HCT116 (cell line): ENCODE measurements at regions not wholly inside any gene's neighbourhood (a gene's known extent, or its start where the extent isn't known, plus 50 kb on each side); places are given as distances from the start of the nearest gene placed in this dataset.

Experiments
- ATAC-seq: fragments of 200-7000 bp; cut with Tn5 transposase; 2 replicates; pipeline ENCODE4 v1.9.1; 2020; ENCODE audit warnings: mild to moderate bottlenecking, moderate library complexity
- BruUV-seq: library from RNA; stranded (reverse); fragments of 400-500 nt; replicated peaks from 2 replicates; lab custom pipeline; 2021; lab: Mats Ljungman, UMichigan
- CTCF ChIA-PET: fragments of 300-600 bp; sonication (Branson Sonifier 250); formaldehyde crosslinking; loops from one replicate; lab custom pipeline; 2021; ENCODE audit warnings: antibody characterized with exemption; lab: Charles Lee
- POLR2A ChIA-PET: fragments of 300-600, 350-600 bp; sonication (Branson Sonifier 250); formaldehyde crosslinking; loops from one replicate; lab custom pipeline; 2021; ENCODE audit warnings: antibody characterized with exemption; lab: Charles Lee
- RAD21 ChIA-PET, 2 experiments: fragments of 300-600 bp; sonication (Branson Sonifier 250); formaldehyde crosslinking; loops; one replicate each; lab custom pipeline; 2023; ENCODE audit warnings: low total read pairs in 2 of 2; ENCODE audit not compliant: uncharacterized antibody in 2 of 2, unreplicated experiment in 2 of 2, low non-redundant PET in 1 of 2; lab: Charles Lee
- DNase-seq: peaks from one replicate; pipeline ENCODE4 v3.0.0-alpha.2; 2010; ENCODE audit warnings: low read depth, low spot score
- H2AFZ ChIP-seq: fragments of 200-600 bp; shearing (Covaris generic), sonication (generic); 2 replicates; pipeline ENCODE4 v1.6.1; 2017; ENCODE audit warnings: low read depth, mixed run types, mixed read lengths, antibody characterized with exemption, low read length; ENCODE audit not compliant: poor library complexity, severe bottlenecking
- H3K27ac ChIP-seq: 2 replicates; pipeline ENCODE4 v1.5.1; 2012; ENCODE audit warnings: low read depth, low read length
- H3K27me3 ChIP-seq: fragments of 200-600 bp; sonication (generic); 2 replicates; pipeline ENCODE4 v1.6.1; 2016; ENCODE audit warnings: mixed run types, low read length, mixed read lengths; ENCODE audit not compliant: insufficient read depth
- H3K36me3 ChIP-seq, 2 experiments: fragments of 200-500 bp in 1 of 2; fragments of 200-600 bp in 1 of 2; sonication (Bioruptor generic) in 1 of 2; sonication (generic) in 1 of 2; 2 replicates each; pipeline versions ENCODE4 v1.5.1 to v1.6.1; 2014 to 2016; ENCODE audit warnings: low read length in 2 of 2, inconsistent platforms in 1 of 2, mixed read lengths in 1 of 2, mixed run types in 1 of 2; ENCODE audit not compliant: insufficient read depth in 2 of 2, control insufficient read depth in 1 of 2
- H3K4me1 ChIP-seq, 2 experiments: fragments of 200-600 bp in 1 of 2; sonication (generic) in 1 of 2; 2 replicates each; pipeline versions ENCODE4 v1.5.1 to v1.6.1; 2012 to 2017; ENCODE audit warnings: low read length in 2 of 2, inconsistent platforms in 1 of 2, mild to moderate bottlenecking in 1 of 2, mixed read lengths in 1 of 2, mixed run types in 1 of 2, moderate library complexity in 1 of 2; ENCODE audit not compliant: insufficient read depth in 2 of 2, control insufficient read depth in 1 of 2
- H3K4me2 ChIP-seq: fragments of 200-600 bp; sonication (generic); 2 replicates; pipeline ENCODE4 v1.6.1; 2017; ENCODE audit warnings: mixed run types, low read length, mixed read lengths
- H3K4me3 ChIP-seq, 2 experiments: fragments of 200-600 bp in 1 of 2; sonication (generic) in 1 of 2; replicated peaks in 1 of 2; 2 replicates each; pipeline ENCODE4 v1.5.1; 2011 to 2016; ENCODE audit warnings: low read length in 2 of 2, control low read depth in 1 of 2, low read depth in 1 of 2, mild to moderate bottlenecking in 1 of 2, mixed read lengths in 1 of 2, mixed run types in 1 of 2
- H3K79me2 ChIP-seq: fragments of 200-600 bp; sonication (generic); 2 replicates; pipeline ENCODE4 v1.6.1; 2017; ENCODE audit warnings: mild to moderate bottlenecking, mixed run types, low read length, moderate library complexity, mixed read lengths; ENCODE audit not compliant: insufficient read depth
- H3K9ac ChIP-seq: fragments of 200-600 bp; sonication (generic); 2 replicates; pipeline ENCODE4 v1.6.1; 2016; ENCODE audit warnings: low read length, mixed read lengths
- H3K9me2 ChIP-seq: fragments of 200-600 bp; sonication (generic), shearing (Covaris generic); 2 replicates; pipeline ENCODE4 v1.6.1; 2017; ENCODE audit warnings: mixed run types, mild to moderate bottlenecking, moderate library complexity; ENCODE audit not compliant: insufficient read depth
- H3K9me3 ChIP-seq, 2 experiments: fragments of 200-500 bp in 1 of 2; fragments of 200-600 bp in 1 of 2; sonication (Bioruptor generic) in 1 of 2; sonication (generic) in 1 of 2; 2 replicates each; pipeline ENCODE4 v1.6.1; 2014 to 2017; ENCODE audit warnings: low read length in 2 of 2, mixed read lengths in 2 of 2, inconsistent platforms in 1 of 2, low read depth in 1 of 2, mild to moderate bottlenecking in 1 of 2, mixed run types in 1 of 2, moderate library complexity in 1 of 2; ENCODE audit not compliant: control insufficient read depth in 1 of 2, insufficient read depth in 1 of 2
- H4K20me1 ChIP-seq: fragments of 200-600 bp; sonication (generic), shearing (Covaris generic); 2 replicates; pipeline ENCODE4 v1.6.1; 2017; ENCODE audit warnings: mixed run types, mild to moderate bottlenecking, moderate library complexity; ENCODE audit not compliant: insufficient read depth
- CBX3 ChIP-seq: IDR thresholded peaks from 2 replicates; pipeline ENCODE4 v1.6.1; 2012; ENCODE audit warnings: low read depth
- ELF1 ChIP-seq: IDR thresholded peaks from 2 replicates; pipeline ENCODE4 v1.6.1; 2012; ENCODE audit warnings: low read depth, borderline replicate concordance
- EZH2phosphoT487 ChIP-seq: fragments of 200-600 bp; IDR thresholded peaks from 2 replicates; pipeline ENCODE4 v1.6.1; 2018; ENCODE audit warnings: antibody characterized with exemption, borderline replicate concordance
- SRF ChIP-seq: IDR thresholded peaks from 2 replicates; pipeline ENCODE4 v1.6.1; 2012; ENCODE audit warnings: low read depth
- TCF7L2 ChIP-seq: IDR thresholded peaks from 2 replicates; pipeline ENCODE4 v1.7.0; 2011; ENCODE audit warnings: borderline replicate concordance, inconsistent platforms; ENCODE audit not compliant: insufficient read depth, insufficient read length; ENCODE audit errors: extremely low read depth
- ZNF274 ChIP-seq: fragments of 200-500 bp; sonication (Bioruptor generic); IDR thresholded peaks from 2 replicates; pipeline ENCODE4 v1.6.1; 2014; ENCODE audit warnings: mild to moderate bottlenecking, low read depth, low read length, inconsistent platforms
- intact Hi-C: fragments of 100-400 bp; cut with micrococcal nuclease; formaldehyde crosslinking; loops from 2 replicates; pipeline ENCODE4 v1.10.0; 2022
- TF ChIP-seq, protein P1 (sequence below): IDR thresholded peaks from 2 replicates; pipeline ENCODE4 v1.6.1; 2012; ENCODE audit warnings: low read depth
- TF ChIP-seq, protein P2 (sequence below): IDR thresholded peaks from 2 replicates; pipeline ENCODE4 v1.6.1; 2012

DNA sequence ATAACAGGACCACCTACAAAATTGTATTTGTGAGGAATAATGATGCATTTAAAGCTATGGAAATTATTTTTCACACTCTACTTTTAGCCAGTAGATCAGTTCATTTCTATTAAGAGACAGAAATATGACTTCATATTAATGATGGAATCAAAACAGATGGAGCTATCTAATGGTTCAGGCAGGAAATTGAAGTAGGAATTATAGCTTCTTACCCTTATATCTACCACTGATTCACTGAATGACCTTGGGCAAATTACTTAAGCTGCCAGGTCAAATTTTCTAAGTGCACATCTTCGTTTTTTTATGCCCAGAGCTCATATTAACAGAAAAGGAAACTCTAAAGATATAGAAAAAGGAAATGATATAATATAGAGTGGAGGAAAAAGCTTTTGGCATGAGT, 323.1 kb downstream of the PCDH10 start:
- intact Hi-C loops, result no loop called here
- TF ChIP-seq CBX3 (no peak), ZNF274 (no peak)
- TF ChIP-seq, protein P1, sequence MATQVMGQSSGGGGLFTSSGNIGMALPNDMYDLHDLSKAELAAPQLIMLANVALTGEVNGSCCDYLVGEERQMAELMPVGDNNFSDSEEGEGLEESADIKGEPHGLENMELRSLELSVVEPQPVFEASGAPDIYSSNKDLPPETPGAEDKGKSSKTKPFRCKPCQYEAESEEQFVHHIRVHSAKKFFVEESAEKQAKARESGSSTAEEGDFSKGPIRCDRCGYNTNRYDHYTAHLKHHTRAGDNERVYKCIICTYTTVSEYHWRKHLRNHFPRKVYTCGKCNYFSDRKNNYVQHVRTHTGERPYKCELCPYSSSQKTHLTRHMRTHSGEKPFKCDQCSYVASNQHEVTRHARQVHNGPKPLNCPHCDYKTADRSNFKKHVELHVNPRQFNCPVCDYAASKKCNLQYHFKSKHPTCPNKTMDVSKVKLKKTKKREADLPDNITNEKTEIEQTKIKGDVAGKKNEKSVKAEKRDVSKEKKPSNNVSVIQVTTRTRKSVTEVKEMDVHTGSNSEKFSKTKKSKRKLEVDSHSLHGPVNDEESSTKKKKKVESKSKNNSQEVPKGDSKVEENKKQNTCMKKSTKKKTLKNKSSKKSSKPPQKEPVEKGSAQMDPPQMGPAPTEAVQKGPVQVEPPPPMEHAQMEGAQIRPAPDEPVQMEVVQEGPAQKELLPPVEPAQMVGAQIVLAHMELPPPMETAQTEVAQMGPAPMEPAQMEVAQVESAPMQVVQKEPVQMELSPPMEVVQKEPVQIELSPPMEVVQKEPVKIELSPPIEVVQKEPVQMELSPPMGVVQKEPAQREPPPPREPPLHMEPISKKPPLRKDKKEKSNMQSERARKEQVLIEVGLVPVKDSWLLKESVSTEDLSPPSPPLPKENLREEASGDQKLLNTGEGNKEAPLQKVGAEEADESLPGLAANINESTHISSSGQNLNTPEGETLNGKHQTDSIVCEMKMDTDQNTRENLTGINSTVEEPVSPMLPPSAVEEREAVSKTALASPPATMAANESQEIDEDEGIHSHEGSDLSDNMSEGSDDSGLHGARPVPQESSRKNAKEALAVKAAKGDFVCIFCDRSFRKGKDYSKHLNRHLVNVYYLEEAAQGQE, result no peak
- Histone ChIP-seq H3K9me2 (no peaks in the 10 kb centered on the region), H3K9ac (no peak overlapping the region), H3K4me2 (no peak overlapping the region), H3K27ac (no peak overlapping the region), H3K36me3 (no peaks in the 10 kb centered on the region), H2AFZ (no peak overlapping the region), H3K9me3 (no peaks in the 10 kb centered on the region), H3K4me3 (no peak overlapping the region), H4K20me1 (no peaks in the 10 kb centered on the region), H3K79me2 (no peaks in the 10 kb centered on the region), H3K27me3 (no peaks in the 10 kb centered on the region), H3K4me1 (peaks cover 0 to 4% of the 10 kb centered on the region in 2 experiments; a peak in 1 of 4 replicates)
- ATAC-seq, result no peak
- ChIA-PET RAD21 (no interaction called here), POLR2A (no interaction called here), CTCF (no interaction called here)
- DNase-seq, result no peak
- no TSS peak for BruUV-seq

DNA sequence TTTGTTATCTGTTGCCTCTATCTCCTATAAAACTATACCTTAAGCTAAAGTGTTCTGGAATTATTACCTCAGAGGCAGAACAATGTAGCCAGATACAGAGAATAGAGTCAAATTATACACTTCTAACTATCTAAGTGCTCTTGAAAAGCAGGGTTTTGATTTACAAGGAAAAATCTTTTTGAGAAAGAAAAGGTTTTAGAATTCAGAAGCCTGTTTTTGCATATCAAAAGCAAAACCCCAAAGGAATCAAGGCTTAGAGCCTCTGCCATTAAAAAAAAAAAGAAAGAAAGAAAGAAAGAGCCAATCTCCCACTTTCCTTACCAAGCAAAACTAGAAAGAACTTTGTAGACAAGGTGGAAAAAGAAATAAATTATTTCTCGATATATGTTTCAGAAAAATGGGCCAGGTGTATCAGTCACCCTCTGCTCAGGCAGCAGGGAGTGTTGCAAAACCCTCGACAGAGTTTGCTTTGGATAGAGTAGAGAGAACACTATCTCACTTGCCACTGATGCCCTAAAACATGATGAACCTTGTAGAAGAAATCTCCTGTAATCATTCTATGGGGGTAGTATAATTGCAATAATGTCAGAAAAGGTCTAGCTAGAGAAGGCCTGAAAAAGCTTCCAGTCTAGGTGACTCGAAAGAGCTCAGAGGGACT, 318.3 kb downstream of the PCDH10 start:
- H3K79me2 ChIP-seq, result no peaks in the 10 kb centered on the region
- TF ChIP-seq, protein P2, sequence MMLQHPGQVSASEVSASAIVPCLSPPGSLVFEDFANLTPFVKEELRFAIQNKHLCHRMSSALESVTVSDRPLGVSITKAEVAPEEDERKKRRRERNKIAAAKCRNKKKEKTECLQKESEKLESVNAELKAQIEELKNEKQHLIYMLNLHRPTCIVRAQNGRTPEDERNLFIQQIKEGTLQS, result no peak
- TF ChIP-seq TCF7L2, result no peak
- TF ChIP-seq ELF1, result no peak
- TF ChIP-seq, protein P1, result no peak
- TF ChIP-seq EZH2phosphoT487, result no peak
- no peak for TF ChIP-seq SRF
- POLR2A ChIA-PET, result no interaction called here
- no peak overlapping the region for H3K27ac ChIP-seq
- intact Hi-C loops, result no loop called here
- no peaks in the 10 kb centered on the region for H3K27me3 ChIP-seq
- H2AFZ ChIP-seq, result peak overlapping the region; percentile 5
- H3K4me1 ChIP-seq, result no peaks in the 10 kb centered on the region
- H4K20me1 ChIP-seq, result no peaks in the 10 kb centered on the region
- DNase-seq (no peak), ATAC-seq (no peak)
- CTCF ChIA-PET, result no interaction called here
- no peaks in the 10 kb centered on the region for H3K36me3 ChIP-seq
- H3K4me3 ChIP-seq, result no peak overlapping the region
- no peaks in the 10 kb centered on the region for H3K9me3 ChIP-seq
- H3K9me2 ChIP-seq, result no peaks in the 10 kb centered on the region
- H3K4me2 ChIP-seq, result no peak overlapping the region
- no TSS peak for BruUV-seq
- RAD21 ChIA-PET, result no interaction called here
- no peak overlapping the region for H3K9ac ChIP-seq
